ENCODE measurements at regions not wholly inside any gene's neighbourhood (a gene's known extent, or its start where the extent isn't known, plus 50 kb on each side); places are given as distances from the start of the nearest gene placed in this dataset.

DNA sequence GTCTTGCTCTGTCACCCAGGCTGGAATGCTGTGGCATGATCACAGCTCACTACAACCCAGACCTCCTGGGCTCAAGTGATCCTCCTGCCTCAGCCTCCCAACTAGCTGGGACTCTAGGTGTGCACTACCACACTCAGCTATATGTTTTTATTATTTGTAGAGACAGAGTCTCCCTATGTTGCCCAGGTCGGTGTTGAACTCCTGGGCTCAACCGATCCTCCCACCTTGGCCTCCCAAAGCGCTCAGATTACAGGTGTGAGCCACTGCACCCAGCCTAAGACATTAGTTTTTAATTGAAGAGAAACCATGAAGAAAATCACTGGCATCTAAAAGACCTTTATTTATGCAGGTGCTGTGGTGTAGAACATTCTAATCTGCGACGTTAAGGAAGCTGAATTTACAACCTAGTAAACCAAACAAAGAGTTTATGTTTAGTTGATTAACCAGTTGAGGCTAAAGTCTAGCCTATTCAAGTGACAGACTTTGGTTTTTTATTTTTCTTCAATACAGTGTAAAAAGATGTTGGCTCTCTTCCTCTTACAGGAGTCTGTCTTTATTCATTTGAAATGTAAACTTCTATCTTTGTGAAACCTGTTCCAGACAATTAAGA, 52.5 kb upstream of the NBL1 start:
- Histone ChIP-seq H3K27me3 (ENCODE audit: control insufficient read depth, insufficient read depth, low read length) (peaks cover 20% of the 10 kb centered on the region), H3K9me3 (replicated peaks; ENCODE audit: low read length) (no peaks in the 10 kb centered on the region), H3K4me2 (ENCODE audit: low read length) (no peak overlapping the region), H3K4me3 (ENCODE audit: low read length) (no peak overlapping the region), H3K4me1 (ENCODE audit: control insufficient read depth, insufficient read depth, low read length) (peaks cover 7% of the 10 kb centered on the region), H3K9ac (ENCODE audit: low read depth, low read length) (no peak overlapping the region), H3K36me3 (ENCODE audit: insufficient read depth, low read length) (no peaks in the 10 kb centered on the region)

DNA sequence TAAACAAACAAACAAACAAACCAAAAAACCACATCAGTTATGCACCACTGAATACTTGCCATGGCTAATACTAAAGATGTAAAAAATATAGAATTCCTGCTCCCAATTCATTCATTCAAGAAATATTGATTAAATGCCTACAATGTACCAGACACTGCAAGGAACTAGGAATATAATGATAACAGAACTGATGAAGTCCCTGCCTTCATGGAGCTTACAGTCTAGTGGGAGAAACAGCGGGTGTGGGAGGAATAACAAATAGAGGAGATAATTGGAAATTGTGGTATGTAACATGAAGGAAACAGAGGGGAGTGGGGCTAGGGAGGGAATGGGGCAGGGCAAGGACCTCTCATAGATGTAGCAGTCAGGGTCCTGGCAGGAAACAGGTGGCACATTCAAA, 58.6 kb upstream of the NBL1 start:
- H3K9ac ChIP-seq (ENCODE audit: low read depth, low read length): no peak overlapping the region
- H3K4me3 ChIP-seq (ENCODE audit: low read length): no peak overlapping the region
- H3K36me3 ChIP-seq (ENCODE audit: insufficient read depth, low read length): no peaks in the 10 kb centered on the region
- H3K9me3 ChIP-seq (replicated peaks; ENCODE audit: low read length): no peaks in the 10 kb centered on the region
- H3K27me3 ChIP-seq (ENCODE audit: control insufficient read depth, insufficient read depth, low read length): peaks cover 16% of the 10 kb centered on the region
- H3K4me2 ChIP-seq (ENCODE audit: low read length): no peak overlapping the region
- H3K4me1 ChIP-seq (ENCODE audit: control insufficient read depth, insufficient read depth, low read length): no peaks in the 10 kb centered on the region

DNA sequence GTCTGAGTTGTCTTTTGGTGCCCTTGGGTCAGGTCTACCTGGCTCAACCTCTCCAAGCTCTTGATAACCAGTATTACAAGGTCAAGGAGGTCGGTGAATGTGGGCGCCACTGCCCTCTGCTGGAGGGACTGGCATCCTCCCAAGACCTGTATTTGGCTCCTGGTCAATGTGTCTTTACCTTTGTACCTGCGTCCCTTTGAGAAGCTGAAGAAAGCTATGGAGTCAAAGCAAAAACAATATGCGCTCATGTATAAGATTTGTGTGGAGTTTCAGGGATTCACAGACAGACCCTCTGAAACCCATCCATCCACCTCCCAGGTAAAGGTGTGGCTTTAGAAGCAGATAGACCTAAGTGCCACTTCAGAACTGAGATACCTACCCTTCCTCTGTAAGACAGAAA, 61.8 kb upstream of the NBL1 start:
- no peak overlapping the region for H3K4me3 ChIP-seq (ENCODE audit: low read length)
- H3K9ac ChIP-seq (ENCODE audit: low read depth, low read length): no peak overlapping the region
- no peaks in the 10 kb centered on the region for H3K36me3 ChIP-seq (ENCODE audit: insufficient read depth, low read length)
- no peak overlapping the region for H3K4me2 ChIP-seq (ENCODE audit: low read length)
- no peaks in the 10 kb centered on the region for H3K4me1 ChIP-seq (ENCODE audit: control insufficient read depth, insufficient read depth, low read length)
- no peaks in the 10 kb centered on the region for H3K9me3 ChIP-seq (replicated peaks; ENCODE audit: low read length)
- H3K27me3 ChIP-seq (ENCODE audit: control insufficient read depth, insufficient read depth, low read length): peaks cover 19% of the 10 kb centered on the region

DNA sequence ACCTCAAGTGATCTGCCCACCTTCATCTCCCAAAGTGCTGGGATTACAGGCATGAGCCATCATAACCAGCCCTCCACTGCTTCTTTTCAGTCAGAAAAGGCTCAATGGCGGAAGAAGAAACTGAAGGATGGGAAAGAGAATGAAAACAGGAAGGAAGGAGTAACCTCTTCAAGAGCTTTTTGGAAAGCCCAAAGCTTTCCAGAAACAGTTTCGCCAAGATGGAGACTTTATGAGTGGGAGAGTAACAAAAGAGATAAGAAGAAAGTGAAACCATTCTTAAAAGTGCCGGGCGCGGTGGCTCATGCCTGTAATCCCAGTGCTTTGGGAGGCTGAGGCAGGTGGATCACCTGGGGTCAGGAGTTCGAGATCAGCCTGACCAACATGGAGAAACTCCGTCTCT, 62.7 kb upstream of the NBL1 start:
- Histone ChIP-seq H3K4me2 (ENCODE audit: low read length) (no peak overlapping the region), H3K9ac (ENCODE audit: low read depth, low read length) (no peak overlapping the region), H3K9me3 (replicated peaks; ENCODE audit: low read length) (no peaks in the 10 kb centered on the region), H3K36me3 (ENCODE audit: insufficient read depth, low read length) (no peaks in the 10 kb centered on the region), H3K4me3 (ENCODE audit: low read length) (no peak overlapping the region), H3K27me3 (ENCODE audit: control insufficient read depth, insufficient read depth, low read length) (peaks cover 26% of the 10 kb centered on the region), H3K4me1 (ENCODE audit: control insufficient read depth, insufficient read depth, low read length) (no peaks in the 10 kb centered on the region)

DNA sequence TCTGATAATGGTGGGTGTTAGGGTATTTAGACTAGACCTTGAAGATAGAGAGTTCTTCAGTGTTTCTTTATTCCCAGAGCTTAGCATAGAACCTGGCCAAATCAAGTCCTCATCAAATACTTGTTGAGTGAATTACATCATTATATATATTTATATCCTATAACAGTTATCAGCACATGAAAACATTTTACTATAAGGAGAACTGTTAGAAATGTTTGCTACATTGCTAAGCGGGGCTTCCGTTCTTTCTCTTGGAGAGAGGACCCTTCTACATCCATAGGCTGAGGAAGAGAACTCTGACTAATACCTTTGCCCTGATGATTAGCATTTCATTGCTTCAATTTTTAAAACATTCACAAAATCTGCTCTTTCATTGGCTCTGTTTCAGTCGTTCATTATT, 66.5 kb upstream of the NBL1 start:
- Histone ChIP-seq H3K4me2 (ENCODE audit: low read length) (no peak overlapping the region), H3K9me3 (replicated peaks; ENCODE audit: low read length) (no peaks in the 10 kb centered on the region), H3K36me3 (ENCODE audit: insufficient read depth, low read length) (no peaks in the 10 kb centered on the region), H3K4me3 (ENCODE audit: low read length) (no peak overlapping the region), H3K9ac (ENCODE audit: low read depth, low read length) (no peak overlapping the region), H3K4me1 (ENCODE audit: control insufficient read depth, insufficient read depth, low read length) (no peaks in the 10 kb centered on the region), H3K27me3 (ENCODE audit: control insufficient read depth, insufficient read depth, low read length) (peaks cover 37% of the 10 kb centered on the region)

DNA sequence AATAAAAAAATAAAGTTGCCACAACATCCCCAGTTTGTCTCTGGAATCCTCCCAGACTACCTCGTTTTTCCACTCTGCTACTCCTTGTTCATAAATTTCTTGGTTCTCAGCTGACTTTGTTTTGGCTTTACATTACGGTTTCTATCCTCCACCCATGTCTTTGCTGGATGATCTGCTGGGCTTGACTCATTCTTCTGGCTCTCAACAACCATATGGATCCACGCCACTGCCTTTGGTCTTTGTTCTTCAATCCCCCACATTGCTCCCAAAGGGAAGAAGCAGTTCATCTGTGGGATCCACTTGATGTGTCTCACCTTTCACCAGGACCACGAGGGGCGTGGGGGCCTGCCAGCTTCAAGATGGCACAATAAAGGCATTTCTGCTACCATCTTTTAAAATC, 67.1 kb upstream of the NBL1 start:
- Histone ChIP-seq H3K36me3 (ENCODE audit: insufficient read depth, low read length) (no peaks in the 10 kb centered on the region), H3K4me3 (ENCODE audit: low read length) (no peak overlapping the region), H3K27me3 (ENCODE audit: control insufficient read depth, insufficient read depth, low read length) (peaks cover 37% of the 10 kb centered on the region), H3K9me3 (replicated peaks; ENCODE audit: low read length) (no peaks in the 10 kb centered on the region), H3K9ac (ENCODE audit: low read depth, low read length) (no peak overlapping the region), H3K4me1 (ENCODE audit: control insufficient read depth, insufficient read depth, low read length) (no peaks in the 10 kb centered on the region), H3K4me2 (ENCODE audit: low read length) (no peak overlapping the region)

DNA sequence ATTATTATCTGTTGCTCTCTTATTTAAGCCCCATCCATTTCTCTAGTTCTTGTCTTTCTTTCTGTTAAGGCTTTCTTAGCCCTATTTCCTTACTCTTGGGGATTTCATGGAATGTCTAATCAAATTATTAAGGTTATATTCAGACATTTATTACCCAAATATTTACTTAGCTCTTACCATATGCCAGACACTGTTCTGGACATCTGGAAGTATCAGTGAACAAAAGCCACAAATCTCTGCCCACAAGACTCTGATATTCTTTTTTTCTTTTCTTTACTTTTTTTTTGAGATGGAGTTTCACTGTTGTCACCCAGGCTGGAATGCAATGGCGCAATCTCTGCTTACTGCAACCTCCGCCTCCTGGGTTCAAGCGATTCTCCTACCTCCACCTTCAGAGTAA, 74.3 kb upstream of the NBL1 start:
- H3K4me2 ChIP-seq (ENCODE audit: low read length): no peak overlapping the region
- H3K9ac ChIP-seq (ENCODE audit: low read depth, low read length): no peak overlapping the region
- H3K4me3 ChIP-seq (ENCODE audit: low read length): no peak overlapping the region
- H3K9me3 ChIP-seq (replicated peaks; ENCODE audit: low read length): no peaks in the 10 kb centered on the region
- no peaks in the 10 kb centered on the region for H3K36me3 ChIP-seq (ENCODE audit: insufficient read depth, low read length)
- H3K4me1 ChIP-seq (ENCODE audit: control insufficient read depth, insufficient read depth, low read length): no peaks in the 10 kb centered on the region
- peaks cover 9% of the 10 kb centered on the region for H3K27me3 ChIP-seq (ENCODE audit: control insufficient read depth, insufficient read depth, low read length)

DNA sequence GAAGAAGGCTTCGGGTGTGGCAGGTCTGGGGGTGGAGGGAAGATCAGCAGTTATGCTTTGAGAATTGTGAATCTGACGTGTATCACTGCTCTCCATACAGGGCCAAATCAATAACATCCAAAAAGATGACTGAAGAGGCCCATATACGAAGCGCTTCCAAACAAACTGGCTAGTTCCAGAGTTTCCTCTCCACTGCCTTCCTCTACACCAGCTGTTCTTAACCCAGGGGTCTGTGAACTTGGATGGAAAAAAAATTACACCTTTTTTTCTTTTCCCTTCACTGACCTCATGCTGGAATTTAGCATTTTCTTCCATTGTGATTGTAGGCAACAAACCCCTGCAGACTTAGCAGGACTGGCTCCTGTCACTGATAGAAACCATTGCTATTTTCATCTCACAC, 77.1 kb upstream of the NBL1 start:
- Histone ChIP-seq H3K27me3 (ENCODE audit: control insufficient read depth, insufficient read depth, low read length) (peaks cover 4% of the 10 kb centered on the region), H3K4me2 (ENCODE audit: low read length) (no peak overlapping the region), H3K9ac (ENCODE audit: low read depth, low read length) (no peak overlapping the region), H3K4me3 (ENCODE audit: low read length) (no peak overlapping the region), H3K4me1 (ENCODE audit: control insufficient read depth, insufficient read depth, low read length) (peaks cover 12% of the 10 kb centered on the region), H3K36me3 (ENCODE audit: insufficient read depth, low read length) (no peaks in the 10 kb centered on the region), H3K9me3 (replicated peaks; ENCODE audit: low read length) (no peaks in the 10 kb centered on the region)

DNA sequence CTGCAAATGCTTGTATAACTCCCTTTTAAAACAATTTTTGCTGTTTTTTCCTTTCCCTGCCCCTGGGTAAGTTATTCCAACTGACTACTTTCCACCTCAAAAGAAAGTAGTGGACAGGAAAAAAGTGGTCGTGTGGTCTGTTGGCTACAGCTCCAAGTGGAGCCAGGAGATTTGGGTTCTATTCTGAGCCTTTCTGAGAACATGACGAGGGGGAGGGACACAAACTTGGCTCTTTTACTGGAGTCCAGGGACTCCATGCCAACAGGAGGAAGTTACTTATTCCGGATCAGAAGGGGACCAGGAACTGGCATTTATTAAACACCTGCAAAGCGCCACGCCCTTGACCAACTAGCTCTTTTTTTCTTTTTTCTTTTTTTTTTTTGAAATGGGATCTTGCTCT, 79.0 kb upstream of the CAPZB start:
- no peaks in the 10 kb centered on the region for H3K27me3 ChIP-seq (ENCODE audit: control insufficient read depth, insufficient read depth, low read length)
- H3K9ac ChIP-seq (ENCODE audit: low read depth, low read length): no peak overlapping the region
- no peaks in the 10 kb centered on the region for H3K36me3 ChIP-seq (ENCODE audit: insufficient read depth, low read length)
- H3K4me1 ChIP-seq (ENCODE audit: control insufficient read depth, insufficient read depth, low read length): peaks cover 12% of the 10 kb centered on the region
- no peaks in the 10 kb centered on the region for H3K9me3 ChIP-seq (replicated peaks; ENCODE audit: low read length)
- H3K4me2 ChIP-seq (ENCODE audit: low read length): no peak overlapping the region
- H3K4me3 ChIP-seq (ENCODE audit: low read length): no peak overlapping the region

DNA sequence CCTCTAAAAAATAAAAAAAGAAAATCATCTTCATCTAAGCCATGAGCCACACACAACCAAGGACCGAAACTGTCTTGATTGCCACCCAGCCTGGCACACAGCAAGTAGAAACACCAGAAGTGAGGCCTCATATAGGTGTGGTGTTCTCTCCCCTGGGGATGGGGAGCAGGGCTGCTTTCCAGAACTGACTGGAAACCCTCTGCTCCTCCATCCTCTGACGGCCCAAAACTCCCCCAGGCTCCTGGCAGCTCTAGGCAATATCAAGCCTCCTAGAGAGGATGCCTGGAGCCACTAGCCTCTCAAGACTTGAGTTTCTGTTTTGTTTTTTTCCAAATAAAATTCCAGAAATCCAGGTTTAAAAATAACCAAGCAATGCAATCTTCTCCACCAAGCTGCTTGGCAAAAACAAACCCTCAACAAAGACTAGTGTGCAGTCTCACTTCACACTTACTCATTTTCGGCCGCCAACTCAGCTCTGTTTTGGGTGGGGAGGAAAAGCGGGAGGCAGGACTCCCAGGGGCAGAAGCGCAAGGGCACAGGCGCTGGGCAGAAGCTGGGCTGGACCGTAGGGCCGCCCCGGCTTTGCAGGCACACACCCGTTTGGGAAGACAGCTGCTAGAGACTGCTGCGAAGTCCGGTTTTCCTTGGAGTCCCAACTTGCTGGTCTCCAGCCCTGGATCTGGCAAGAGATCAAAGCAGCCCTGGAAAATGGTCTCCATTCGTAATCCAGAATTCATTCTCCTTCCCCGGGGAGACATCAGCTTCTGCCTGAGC, 78.2 kb upstream of the CAPZB start:
- Histone ChIP-seq H3K4me2 (ENCODE audit: low read length) (peak overlapping the region; percentile 81), H3K9me3 (replicated peaks; ENCODE audit: low read length) (no peaks in the 10 kb centered on the region), H3K4me3 (ENCODE audit: low read length) (peak overlapping the region; percentile 53), H3K4me1 (ENCODE audit: control insufficient read depth, insufficient read depth, low read length) (peaks cover 12% of the 10 kb centered on the region), H3K9ac (ENCODE audit: low read depth, low read length) (peak overlapping the region; percentile 34), H3K27me3 (ENCODE audit: control insufficient read depth, insufficient read depth, low read length) (no peaks in the 10 kb centered on the region), H3K36me3 (ENCODE audit: insufficient read depth, low read length) (no peaks in the 10 kb centered on the region)

DNA sequence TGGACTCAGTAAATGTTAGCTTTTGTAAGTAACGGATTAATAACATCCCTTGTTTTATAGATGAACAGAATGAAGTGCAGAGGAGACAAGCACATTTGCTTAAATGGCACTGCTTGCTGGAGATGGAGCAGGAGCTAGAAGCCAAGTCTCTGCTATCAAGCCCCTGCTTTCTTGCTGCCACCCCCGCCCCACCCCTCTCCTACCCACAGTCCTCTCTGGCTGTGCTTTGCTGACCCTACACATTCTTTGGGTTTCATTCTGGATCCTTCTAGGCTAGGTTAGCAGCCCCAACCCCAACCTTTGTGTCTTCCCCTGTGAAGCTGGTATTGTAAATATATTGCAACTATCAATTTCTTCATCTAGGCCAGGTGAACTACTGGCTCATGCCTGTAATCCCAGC, 77.5 kb upstream of the CAPZB start:
- H3K9me3 ChIP-seq (replicated peaks; ENCODE audit: low read length): no peaks in the 10 kb centered on the region
- no peak overlapping the region for H3K4me2 ChIP-seq (ENCODE audit: low read length)
- H3K9ac ChIP-seq (ENCODE audit: low read depth, low read length): peak overlapping the region; percentile 28
- no peak overlapping the region for H3K4me3 ChIP-seq (ENCODE audit: low read length)
- H3K27me3 ChIP-seq (ENCODE audit: control insufficient read depth, insufficient read depth, low read length): no peaks in the 10 kb centered on the region
- peaks cover 12% of the 10 kb centered on the region for H3K4me1 ChIP-seq (ENCODE audit: control insufficient read depth, insufficient read depth, low read length)
- H3K36me3 ChIP-seq (ENCODE audit: insufficient read depth, low read length): no peaks in the 10 kb centered on the region

DNA sequence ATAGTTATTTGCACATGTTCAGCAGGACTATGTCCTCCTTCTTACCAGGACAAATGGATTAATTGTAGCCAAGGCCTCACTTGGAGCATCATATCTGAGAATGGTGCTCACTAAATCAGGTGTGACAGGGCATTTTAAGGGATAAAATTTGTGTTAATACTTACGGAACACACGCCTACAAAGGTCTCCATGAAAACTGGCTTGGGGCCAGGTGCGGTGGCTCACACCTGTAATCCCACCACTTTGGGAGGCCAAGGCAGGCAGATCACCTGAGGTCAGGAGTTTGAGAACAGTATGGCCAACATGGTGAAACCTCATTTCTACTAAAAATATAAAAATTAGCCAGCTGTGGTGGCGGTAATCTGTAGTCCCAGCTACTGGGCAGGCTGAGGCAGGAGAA, 75.1 kb upstream of the CAPZB start:
- Histone ChIP-seq H3K4me3 (ENCODE audit: low read length) (no peak overlapping the region), H3K36me3 (ENCODE audit: insufficient read depth, low read length) (no peaks in the 10 kb centered on the region), H3K9me3 (replicated peaks; ENCODE audit: low read length) (no peaks in the 10 kb centered on the region), H3K9ac (ENCODE audit: low read depth, low read length) (no peak overlapping the region), H3K27me3 (ENCODE audit: control insufficient read depth, insufficient read depth, low read length) (no peaks in the 10 kb centered on the region), H3K4me1 (ENCODE audit: control insufficient read depth, insufficient read depth, low read length) (peaks cover 12% of the 10 kb centered on the region), H3K4me2 (ENCODE audit: low read length) (no peak overlapping the region)
